CD14-positive monocyte (primary cell): ENCODE measurements at regions not wholly inside any gene's neighbourhood (a gene's known extent, or its start where the extent isn't known, plus 50 kb on each side); places are given as distances from the start of the nearest gene placed in this dataset.

Source experiments
- DNase-seq, 3 donors: peaks; one replicate each; pipeline ENCODE4 v3.0.0-alpha.2; 2011 to 2022
- H2AFZ ChIP-seq: 2 replicates; pipeline ENCODE4 v1.6.0; 2012; ENCODE audit warnings: mild to moderate bottlenecking, low read depth, low read length, inconsistent platforms; ENCODE audit not compliant: insufficient read depth, poor library complexity, severe bottlenecking
- H3K27ac ChIP-seq, 2 donors: 1 replicate in 1 of 2; 2 replicates in 1 of 2; pipeline ENCODE4 v1.5.1; 2012 to 2013; ENCODE audit warnings: low read length in 2 of 2, control low read depth in 1 of 2, inconsistent platforms in 1 of 2, low read depth in 1 of 2, mild to moderate bottlenecking in 1 of 2
- H3K27me3 ChIP-seq, 2 donors: one replicate each; pipeline versions ENCODE4 v1.6.0 to v1.6.1; 2011 to 2013; ENCODE audit warnings: low read length in 2 of 2; ENCODE audit not compliant: control insufficient read depth in 2 of 2, insufficient read depth in 2 of 2
- H3K36me3 ChIP-seq, 2 donors: replicated peaks in 1 of 2; 1 replicate in 1 of 2; 2 replicates in 1 of 2; pipeline versions ENCODE4 v1.5.1 to v1.6.1; 2012 to 2013; ENCODE audit warnings: low read length in 2 of 2, control low read depth in 1 of 2, inconsistent platforms in 1 of 2, mild to moderate bottlenecking in 1 of 2; ENCODE audit not compliant: insufficient read depth in 2 of 2, control insufficient read depth in 1 of 2
- H3K4me1 ChIP-seq, 2 donors: 1 replicate in 1 of 2; 2 replicates in 1 of 2; pipeline versions ENCODE4 v1.5.1 to v1.6.1; 2012 to 2013; ENCODE audit warnings: low read length in 2 of 2, control low read depth in 1 of 2, inconsistent platforms in 1 of 2, mild to moderate bottlenecking in 1 of 2, moderate library complexity in 1 of 2; ENCODE audit not compliant: insufficient read depth in 2 of 2, control insufficient read depth in 1 of 2
- H3K4me2 ChIP-seq: replicated peaks from 2 replicates; pipeline ENCODE3; 2012; ENCODE audit warnings: low read length, moderate library complexity, mild to moderate bottlenecking; ENCODE audit not compliant: poor library complexity, severe bottlenecking; ENCODE audit errors: extremely low read depth
- H3K4me3 ChIP-seq, 3 experiments: fragments of 200-600 bp in 1 of 3; sonication (generic) in 1 of 3; replicated peaks in 1 of 3; 1 replicate in 2 of 3; 2 replicates in 1 of 3; pipeline ENCODE4 v1.5.1; 2011 to 2013; ENCODE audit warnings: low read length in 3 of 3, mild to moderate bottlenecking in 3 of 3, control low read depth in 2 of 3, low read depth in 2 of 3, inconsistent platforms in 1 of 3, moderate library complexity in 1 of 3
- H3K79me2 ChIP-seq: 2 replicates; pipeline ENCODE4 v1.6.0; 2012; ENCODE audit warnings: mild to moderate bottlenecking, control low read depth, inconsistent platforms, low read length, moderate library complexity; ENCODE audit not compliant: insufficient read depth
- H3K9ac ChIP-seq: 2 replicates; pipeline ENCODE4 v1.6.0; 2017; ENCODE audit warnings: low read length, mild to moderate bottlenecking; ENCODE audit not compliant: insufficient read depth, poor library complexity, severe bottlenecking
- H3K9me3 ChIP-seq, 2 donors: replicated peaks in 1 of 2; 1 replicate in 1 of 2; 2 replicates in 1 of 2; pipeline versions ENCODE4 v1.5.1 to v1.6.1; 2012 to 2013; ENCODE audit warnings: low read length in 2 of 2, control low read depth in 1 of 2; ENCODE audit not compliant: control insufficient read depth in 1 of 2, insufficient read depth in 1 of 2
- H4K20me1 ChIP-seq: 2 replicates; pipeline ENCODE4 v1.6.0; 2012; ENCODE audit warnings: mild to moderate bottlenecking, low read length, control low read depth, moderate library complexity; ENCODE audit not compliant: insufficient read depth
- H3K27ac Mint-ChIP-seq, 7 donors: one replicate each; pipeline ENCODE4 v1.8.0; 2020; ENCODE audit warnings: mild to moderate bottlenecking in 7 of 7, mixed read lengths in 7 of 7, moderate library complexity in 6 of 7, inconsistent platforms in 2 of 7
- H3K27me3 Mint-ChIP-seq, 3 donors: one replicate each; pipeline ENCODE4 v1.8.0; 2021 to 2022; ENCODE audit warnings: low read depth in 3 of 3, mild to moderate bottlenecking in 3 of 3, mixed read lengths in 3 of 3, moderate library complexity in 3 of 3, inconsistent platforms in 1 of 3
- H3K36me3 Mint-ChIP-seq, 2 donors: one replicate each; pipeline ENCODE4 v1.8.0; 2020; ENCODE audit warnings: mixed read lengths in 2 of 2, inconsistent platforms in 1 of 2, mild to moderate bottlenecking in 1 of 2
- H3K4me1 Mint-ChIP-seq: one replicate; pipeline ENCODE4 v1.8.0; 2020; ENCODE audit warnings: mild to moderate bottlenecking, mixed read lengths
- H3K4me3 Mint-ChIP-seq, 2 donors: one replicate each; pipeline ENCODE4 v1.8.0; 2020; ENCODE audit warnings: mild to moderate bottlenecking in 2 of 2, mixed read lengths in 2 of 2, moderate library complexity in 1 of 2
- H3K9me3 Mint-ChIP-seq, 7 donors: one replicate each; pipeline ENCODE4 v1.8.0; 2020 to 2022; ENCODE audit warnings: mixed read lengths in 7 of 7, mild to moderate bottlenecking in 6 of 7, moderate library complexity in 6 of 7, inconsistent platforms in 2 of 7
- CTCF ChIP-seq: fragments of 200-600 bp; IDR thresholded peaks from one replicate; pipeline ENCODE4 v1.8.0; 2022; ENCODE audit warnings: antibody characterized with exemption, mild to moderate bottlenecking
- WGBS: methylation state at CpG from one replicate; pipeline ENCODE4 v1.1.5; 2013; ENCODE audit warnings: missing lambda C conversion rate; ENCODE audit not compliant: insufficient coverage; 5-methylcytosine and 5-hydroxymethylcytosine counted together
- intact Hi-C, 2 donors: fragments of 100-400 bp; cut with micrococcal nuclease; formaldehyde crosslinking; loops; one replicate each; pipeline versions ENCODE4 v1.15.0 to v1.15.1; 2023

- Histone ChIP-seq H3K79me2 (no peaks in the 10 kb centered on the region), H3K9me3 (peaks cover 2 to 13% of the 10 kb centered on the region in 2 donors), H2AFZ (no peak overlapping the region), H3K27ac (no peak overlapping the region), H3K9ac (no peak overlapping the region), H4K20me1 (no peaks in the 10 kb centered on the region), H3K4me3 (no peak overlapping the region), H3K4me1 (no peaks in the 10 kb centered on the region), H3K27me3 (no peaks in the 10 kb centered on the region), H3K36me3 (no peaks in the 10 kb centered on the region), H3K4me2 (no peak overlapping the region)
- no peak for TF ChIP-seq CTCF
- WGBS: 83% methylated on average over 4 of the region's 5 CpGs
- Mint-ChIP-seq H3K9me3 (peaks cover 0 to 13% (median 7%) of the 10 kb centered on the region in 7 donors), H3K27me3 (no peaks in the 10 kb centered on the region), H3K4me1 (no peaks in the 10 kb centered on the region), H3K27ac (no peak overlapping the region), H3K4me3 (no peak overlapping the region), H3K36me3 (no peaks in the 10 kb centered on the region)
- no peak for DNase-seq
- intact Hi-C loops: no loop called here
Measured at GRCh38 chr4:159564615-159565014, 461.7 kb downstream of the RAPGEF2 start.

DNA sequence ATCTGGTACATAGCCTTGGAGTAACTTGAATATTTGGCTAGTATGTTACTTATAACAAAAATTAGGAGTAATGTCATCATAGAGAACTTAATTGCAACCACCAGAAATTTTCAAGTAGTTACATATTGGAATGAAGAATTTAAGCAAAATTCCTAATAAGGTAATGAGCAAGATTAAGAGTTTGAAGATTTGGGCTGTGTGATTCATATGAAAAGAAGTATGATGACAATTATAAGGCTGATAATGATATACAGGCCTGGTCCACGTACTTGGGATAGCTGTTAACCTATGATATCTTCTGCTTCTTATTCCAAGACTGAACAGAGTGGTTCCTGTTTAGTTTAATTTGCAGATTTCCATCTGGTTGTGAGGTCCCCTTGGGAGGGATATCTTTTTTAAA, 463.9 kb downstream of the RAPGEF2 start:
- Histone ChIP-seq H3K36me3 (no peaks in the 10 kb centered on the region), H3K4me1 (no peaks in the 10 kb centered on the region), H3K9ac (no peak overlapping the region), H3K4me3 (no peak overlapping the region), H4K20me1 (no peaks in the 10 kb centered on the region), H3K27ac (no peak overlapping the region), H3K4me2 (no peak overlapping the region), H3K79me2 (no peaks in the 10 kb centered on the region), H2AFZ (no peak overlapping the region), H3K9me3 (peaks cover 0 to 11% of the 10 kb centered on the region in 2 donors), H3K27me3 (no peaks in the 10 kb centered on the region)
- intact Hi-C loops: no loop called here
- Mint-ChIP-seq H3K9me3 (peaks cover 4 to 16% (median 13%) of the 10 kb centered on the region in 7 donors), H3K36me3 (no peaks in the 10 kb centered on the region), H3K4me1 (no peaks in the 10 kb centered on the region), H3K27ac (no peak overlapping the region), H3K4me3 (no peak overlapping the region), H3K27me3 (no peaks in the 10 kb centered on the region)
- no peak for TF ChIP-seq CTCF
- WGBS: no CpG with 5 or more reads among the region's 1 CpG
- DNase-seq: no peak
